ENCODE measurements at regions not wholly inside any gene's neighbourhood (a gene's known extent, or its start where the extent isn't known, plus 50 kb on each side); places are given as distances from the start of the nearest gene placed in this dataset.

- DNase-seq, result no peak
Observed at GRCh38 chr13:75231235-75231634, 250.7 kb downstream of the TBC1D4 start.

DNA sequence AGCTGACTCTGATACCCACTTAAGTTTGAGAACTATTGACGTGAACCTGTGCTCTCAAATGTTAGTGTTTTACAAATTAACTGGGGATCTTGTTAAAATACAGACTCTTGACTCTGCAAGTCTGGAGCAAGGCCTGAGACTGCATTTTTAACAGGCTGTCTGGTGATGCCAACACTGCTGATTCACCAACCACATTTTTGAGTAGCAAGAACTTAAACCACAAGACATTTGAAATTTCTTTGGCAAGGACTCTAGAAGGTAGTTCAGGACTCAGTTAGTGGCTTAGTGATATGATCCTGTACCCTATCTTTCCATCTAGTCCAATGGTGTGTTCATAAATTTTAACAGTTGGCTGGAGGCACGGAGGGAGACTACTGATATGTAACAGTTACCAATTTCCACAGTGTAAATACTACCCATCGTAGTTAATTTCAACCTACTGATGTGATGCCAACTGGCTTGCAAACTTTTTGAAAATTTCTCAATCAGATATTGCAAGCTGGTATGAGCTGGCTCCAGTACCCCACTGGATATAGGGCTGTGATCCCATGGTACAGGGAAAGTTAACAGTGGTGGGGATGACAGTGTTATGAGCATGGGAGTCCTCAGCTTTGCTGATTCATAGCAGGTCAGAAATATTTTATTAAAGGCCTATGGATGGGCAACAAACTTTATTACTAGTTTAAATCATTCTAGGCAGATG, 255.1 kb downstream of the TBC1D4 start:
- no peak for DNase-seq

- no peak for DNase-seq
Observed at GRCh38 chr13:75226092-75226491, 255.9 kb downstream of the TBC1D4 start.

DNA sequence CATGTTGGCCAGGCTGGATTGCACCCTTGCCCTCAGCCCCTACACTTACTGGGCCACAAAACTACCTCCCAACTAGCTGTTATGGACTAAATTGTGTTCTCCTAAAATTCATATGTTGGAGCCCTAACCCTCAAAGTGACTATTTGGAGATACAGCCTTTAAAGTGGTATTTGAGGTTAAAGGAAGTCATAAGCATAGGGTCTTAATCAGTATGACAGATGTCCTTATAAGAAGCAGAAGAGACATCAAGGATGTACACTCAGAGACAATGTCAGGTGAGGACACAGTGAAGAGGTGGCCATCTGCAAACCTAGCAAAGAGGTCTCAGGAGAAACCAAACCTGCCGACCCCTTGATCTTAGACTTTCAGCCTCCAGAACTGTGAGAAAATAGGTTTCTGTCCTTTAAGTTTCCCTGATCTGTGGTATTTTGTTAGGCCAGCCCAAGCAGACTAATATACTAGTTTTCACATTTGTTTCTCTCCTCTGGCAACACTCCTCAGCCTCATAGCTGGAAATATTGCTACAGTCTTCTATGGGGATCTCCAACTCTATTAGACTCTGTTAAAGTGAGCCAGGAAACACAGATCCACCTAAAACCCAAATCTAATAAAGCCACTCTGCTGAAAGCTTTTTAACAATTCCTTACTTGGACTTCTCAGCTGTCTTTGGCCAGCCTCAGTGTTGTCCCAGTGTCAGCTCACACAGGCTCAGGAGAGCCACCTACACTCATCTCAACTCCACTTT, 256.5 kb downstream of the TBC1D4 start:
- DNase-seq, result no peak

GRCh38 chr13:75224053-75224742, 257.8 kb downstream of the TBC1D4 start:
- no peak for DNase-seq

GRCh38 chr13:75222031-75222430, 259.9 kb downstream of the TBC1D4 start:
- DNase-seq, result no peak

DNA sequence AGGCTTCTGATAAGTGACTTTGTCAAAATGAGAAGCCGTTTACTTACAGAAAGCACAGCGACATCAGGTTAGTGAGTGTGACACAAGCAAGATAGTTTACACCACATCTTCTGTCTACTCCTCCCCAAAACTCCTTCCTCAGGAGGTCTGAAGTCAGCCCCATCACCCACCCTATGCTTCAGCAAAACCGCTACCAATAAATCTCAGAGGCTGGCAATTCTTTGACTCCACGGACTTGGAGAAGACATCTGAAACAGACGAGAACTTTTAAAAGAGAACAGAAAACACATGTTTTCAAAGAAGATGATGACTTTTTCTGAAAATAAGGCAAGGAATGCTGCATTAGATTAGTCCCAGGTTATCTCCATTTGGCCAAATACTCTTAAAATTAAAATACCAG, 261.1 kb downstream of the TBC1D4 start:
- no peak for DNase-seq

DNA sequence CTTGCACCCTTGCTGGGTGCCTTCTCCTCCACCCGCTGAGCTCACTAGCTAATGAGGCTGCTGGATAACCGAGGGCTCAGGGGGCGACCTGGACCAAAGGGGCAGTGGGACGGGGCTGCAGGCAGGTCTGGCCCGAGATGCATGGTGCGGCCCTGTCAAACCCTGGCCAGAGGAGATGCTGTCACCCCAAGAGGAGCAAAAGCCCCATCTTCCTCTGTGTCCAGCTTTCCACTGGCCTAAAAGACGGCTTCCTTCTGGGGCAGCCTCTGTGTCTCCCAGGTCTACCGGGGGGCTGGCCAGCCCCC, 261.8 kb downstream of the TBC1D4 start:
- DNase-seq, result no peak

- peak; percentile 94 for DNase-seq
Observed at GRCh38 chr13:75219479-75220237, 262.3 kb downstream of the TBC1D4 start.

- no peak for DNase-seq
Observed at GRCh38 chr13:75217949-75218348, 264.0 kb downstream of the TBC1D4 start.

- no peak for DNase-seq
Observed at GRCh38 chr13:75216038-75216437, 265.9 kb downstream of the TBC1D4 start.

GRCh38 chr13:75214846-75215245, 267.1 kb downstream of the TBC1D4 start:
- no peak for DNase-seq

GRCh38 chr13:75202981-75203380, 279.0 kb downstream of the TBC1D4 start:
- no peak for DNase-seq

DNA sequence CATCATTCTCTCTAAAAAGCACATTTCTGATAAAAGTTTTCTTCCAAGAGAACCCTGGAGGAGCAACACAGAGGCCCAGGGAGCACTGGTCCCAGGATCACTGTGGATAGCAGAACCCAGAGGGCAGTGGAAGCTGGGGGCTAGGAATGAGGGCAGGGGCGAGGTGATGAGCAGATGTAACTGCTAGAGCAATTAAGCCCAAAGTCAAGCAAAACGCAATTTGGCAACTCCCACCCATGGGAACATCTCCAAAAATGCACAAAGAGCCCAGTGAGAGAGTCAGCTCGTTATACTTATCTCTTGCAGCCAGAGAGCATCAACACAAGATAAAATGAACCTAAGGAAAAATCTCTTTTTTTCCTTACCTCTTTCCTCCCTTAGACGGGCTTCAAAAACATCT, 284.2 kb downstream of the TBC1D4 start:
- no peak for DNase-seq

- DNase-seq, result no peak
Observed at GRCh38 chr13:75196147-75196837, 285.7 kb downstream of the TBC1D4 start.

DNA sequence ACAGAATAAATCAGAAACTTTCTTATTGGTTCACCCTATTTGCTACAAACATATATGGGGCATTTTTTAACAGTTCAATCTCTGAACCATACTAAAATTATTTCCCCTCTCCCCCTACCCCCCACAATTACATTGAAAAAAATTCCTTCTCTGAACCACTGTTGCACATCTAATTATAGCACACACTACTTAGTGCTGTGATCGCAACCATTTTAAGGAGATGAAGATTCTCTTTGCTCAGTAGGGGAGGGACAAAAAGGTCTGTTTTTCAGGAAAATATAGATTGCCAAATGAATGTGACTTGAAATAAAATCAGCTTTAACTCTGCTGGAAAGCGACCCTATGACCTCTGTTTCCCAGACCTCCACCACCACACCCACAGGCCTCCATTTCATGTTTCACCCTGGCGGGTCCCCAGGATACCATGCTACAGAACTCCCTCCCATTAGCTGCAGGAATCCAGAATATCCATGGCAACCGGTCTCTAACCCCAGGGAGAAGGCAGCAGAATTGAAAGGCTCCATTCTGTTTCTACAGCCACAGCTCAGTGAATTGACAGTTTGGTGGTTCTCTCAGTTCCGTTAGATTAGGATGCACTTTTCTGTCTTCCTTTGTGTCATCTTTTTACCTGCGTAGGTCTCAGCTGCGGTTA, 286.3 kb downstream of the TBC1D4 start:
- no peak for DNase-seq

GRCh38 chr13:75194717-75195462, 287.1 kb downstream of the TBC1D4 start:
- no peak for DNase-seq

GRCh38 chr13:75186379-75186778, 295.6 kb downstream of the TBC1D4 start:
- no peak for DNase-seq

DNA sequence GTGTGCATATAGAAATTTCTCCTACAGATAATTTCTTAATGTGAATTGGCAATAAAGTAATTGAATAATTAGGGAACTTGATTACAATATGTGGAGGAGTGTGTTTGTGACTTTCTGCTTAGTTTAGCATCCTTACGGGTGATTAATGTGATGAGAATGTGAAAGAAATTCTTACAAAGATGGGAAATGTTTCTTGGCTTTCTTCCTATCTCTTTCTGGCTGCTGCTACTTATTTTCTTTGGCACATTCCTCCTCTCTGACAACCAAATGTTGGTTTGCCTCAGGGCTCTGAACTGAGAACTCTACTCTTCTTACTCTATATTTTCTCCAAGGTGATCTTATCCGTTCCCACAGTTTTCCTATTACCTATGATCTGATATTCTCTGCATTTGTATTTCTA, 300.1 kb downstream of the TBC1D4 start:
- no peak for DNase-seq

- no peak for DNase-seq
Observed at GRCh38 chr13:75180805-75181455, 301.0 kb downstream of the TBC1D4 start.

DNA sequence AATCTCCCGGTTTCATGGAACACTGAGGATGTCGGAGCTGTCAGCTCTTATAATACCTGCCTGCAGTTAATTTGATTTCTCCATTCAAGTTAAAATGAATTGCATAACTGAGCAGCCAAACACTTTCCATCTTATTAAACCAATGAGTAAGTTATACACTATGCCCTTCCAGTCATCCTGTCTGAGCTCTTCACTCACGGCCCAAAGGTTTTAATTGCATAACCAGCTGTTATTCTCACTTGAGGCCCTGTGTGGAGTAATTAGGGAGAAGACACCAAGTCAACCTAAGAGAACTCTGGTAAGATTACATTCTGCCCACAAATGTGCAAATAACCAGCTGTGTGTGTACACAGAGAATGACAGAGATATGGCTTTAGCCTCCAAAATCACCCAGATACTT, 303.5 kb downstream of the TBC1D4 start:
- DNase-seq, result no peak
